Neural progenitor cell (in vitro differentiated cells): ENCODE measurements at regions not wholly inside any gene's neighbourhood (a gene's known extent, or its start where the extent isn't known, plus 50 kb on each side); places are given as distances from the start of the nearest gene placed in this dataset.

Experiments
- DNase-seq: peaks from one replicate; pipeline ENCODE4 v3.0.0-alpha.2; 2016; ENCODE audit warnings: low spot score
- H2AFZ ChIP-seq: fragments of 200-600 bp; sonication (generic); replicated peaks from 2 replicates; pipeline ENCODE4 v1.6.1; 2016; ENCODE audit warnings: antibody characterized with exemption
- H3F3A ChIP-seq: fragments of 200-600 bp; sonication (generic); 2 replicates; pipeline ENCODE4 v1.6.1; 2016; ENCODE audit warnings: antibody characterized with exemption, low read depth
- H3K27ac ChIP-seq: fragments of 200-600 bp; sonication (generic); 2 replicates; pipeline ENCODE4 v1.5.1; 2016; ENCODE audit warnings: mild to moderate bottlenecking
- H3K27me3 ChIP-seq: fragments of 200-600 bp; sonication (generic); 2 replicates; pipeline ENCODE4 v1.6.1; 2016; ENCODE audit warnings: mild to moderate bottlenecking, moderate library complexity
- H3K36me3 ChIP-seq: fragments of 200-600 bp; sonication (generic); 2 replicates; pipeline ENCODE4 v1.5.1; 2016
- H3K4me1 ChIP-seq: fragments of 200-600 bp; sonication (generic); 2 replicates; pipeline ENCODE4 v1.6.1; 2016; ENCODE audit warnings: mixed run types
- H3K4me2 ChIP-seq: fragments of 200-600 bp; sonication (generic); 2 replicates; pipeline ENCODE4 v1.6.1; 2016
- H3K4me3 ChIP-seq: fragments of 200-600 bp; sonication (generic); 2 replicates; pipeline ENCODE4 v1.5.1; 2016
- H3K79me2 ChIP-seq: fragments of 200-600 bp; sonication (generic); 2 replicates; pipeline ENCODE4 v1.6.1; 2016; ENCODE audit warnings: low read depth
- H3K9ac ChIP-seq: fragments of 200-600 bp; sonication (generic); 2 replicates; pipeline ENCODE4 v1.6.1; 2016
- H3K9me3 ChIP-seq: fragments of 200-600 bp; sonication (generic); 2 replicates; pipeline ENCODE4 v1.5.1; 2016; ENCODE audit warnings: low read depth
- H4K20me1 ChIP-seq: fragments of 200-600 bp; sonication (generic); 2 replicates; pipeline ENCODE4 v1.6.1; 2016; ENCODE audit warnings: low read depth
- H3K27ac Mint-ChIP-seq: 3 replicates; pipeline ENCODE4 v1.8.0; 2021; ENCODE audit warnings: mixed read lengths
- H3K27me3 Mint-ChIP-seq: 2 replicates; pipeline ENCODE4 v1.8.0; 2022; ENCODE audit warnings: low read depth, mild to moderate bottlenecking, inconsistent platforms, moderate library complexity, mixed read lengths; ENCODE audit not compliant: insufficient read depth
- H3K36me3 Mint-ChIP-seq: 3 replicates; pipeline ENCODE4 v1.8.0; 2021; ENCODE audit warnings: mixed read lengths
- H3K4me1 Mint-ChIP-seq: 3 replicates; pipeline ENCODE4 v1.8.0; 2021; ENCODE audit warnings: mixed read lengths
- H3K4me3 Mint-ChIP-seq: 3 replicates; pipeline ENCODE4 v1.8.0; 2021; ENCODE audit warnings: mild to moderate bottlenecking, moderate library complexity, mixed read lengths
- H3K9me3 Mint-ChIP-seq: 3 replicates; pipeline ENCODE4 v1.8.0; 2020; ENCODE audit warnings: mixed read lengths
- EZH2 ChIP-seq: fragments of 200-600 bp; sonication (generic); IDR thresholded peaks from 2 replicates; pipeline ENCODE4 v1.6.1; 2017; ENCODE audit warnings: antibody characterized with exemption, mild to moderate bottlenecking, moderate library complexity
- EZH2phosphoT487 ChIP-seq: fragments of 200-600 bp; sonication (generic); IDR thresholded peaks from 2 replicates; pipeline ENCODE4 v1.6.1; 2017; ENCODE audit warnings: antibody characterized with exemption
- TF ChIP-seq, protein P1 (sequence below): fragments of 200-600 bp; sonication (generic); IDR thresholded peaks from 2 replicates; pipeline ENCODE4 v1.5.1; 2017; ENCODE audit warnings: antibody characterized with exemption, mild to moderate bottlenecking

DNA sequence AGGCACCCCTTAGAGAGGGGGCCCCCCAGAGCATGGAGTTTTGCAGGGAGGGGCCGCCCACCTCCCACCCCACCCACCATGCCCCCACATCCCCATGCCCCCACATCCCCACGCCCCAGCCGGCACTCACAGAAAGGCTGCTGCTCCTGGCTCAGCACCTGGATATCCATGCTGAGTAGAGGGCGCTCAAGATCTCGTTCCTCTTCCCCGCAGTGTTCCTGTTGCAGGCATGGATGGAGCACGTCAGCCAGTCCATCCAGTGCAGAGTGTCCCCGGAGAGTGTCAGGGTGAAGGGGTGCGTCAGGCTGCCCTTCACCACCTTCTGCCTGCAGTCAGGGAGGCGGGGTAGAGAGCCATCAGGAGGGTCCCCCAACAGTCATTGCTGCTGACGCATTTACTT is 156.2 kb downstream of the CRYBB2 start:
- Mint-ChIP-seq H3K4me1 (no peaks in the 10 kb centered on the region), H3K9me3 (no peaks in the 10 kb centered on the region), H3K4me3 (no peak overlapping the region), H3K27me3 (peaks cover 2% of the 10 kb centered on the region), H3K27ac (peak overlapping the region; percentile 20), H3K36me3 (peaks cover 2% of the 10 kb centered on the region)
- Histone ChIP-seq H2AFZ (no peak overlapping the region), H3K4me3 (no peak overlapping the region), H4K20me1 (no peaks in the 10 kb centered on the region), H3K4me1 (no peaks in the 10 kb centered on the region), H3K4me2 (no peak overlapping the region), H3K27me3 (no peaks in the 10 kb centered on the region), H3K27ac (no peak overlapping the region), H3K36me3 (no peaks in the 10 kb centered on the region), H3K9ac (no peak overlapping the region), H3K79me2 (no peaks in the 10 kb centered on the region), H3K9me3 (no peaks in the 10 kb centered on the region), H3F3A (no peaks in the 10 kb centered on the region)
- TF ChIP-seq, protein P1, sequence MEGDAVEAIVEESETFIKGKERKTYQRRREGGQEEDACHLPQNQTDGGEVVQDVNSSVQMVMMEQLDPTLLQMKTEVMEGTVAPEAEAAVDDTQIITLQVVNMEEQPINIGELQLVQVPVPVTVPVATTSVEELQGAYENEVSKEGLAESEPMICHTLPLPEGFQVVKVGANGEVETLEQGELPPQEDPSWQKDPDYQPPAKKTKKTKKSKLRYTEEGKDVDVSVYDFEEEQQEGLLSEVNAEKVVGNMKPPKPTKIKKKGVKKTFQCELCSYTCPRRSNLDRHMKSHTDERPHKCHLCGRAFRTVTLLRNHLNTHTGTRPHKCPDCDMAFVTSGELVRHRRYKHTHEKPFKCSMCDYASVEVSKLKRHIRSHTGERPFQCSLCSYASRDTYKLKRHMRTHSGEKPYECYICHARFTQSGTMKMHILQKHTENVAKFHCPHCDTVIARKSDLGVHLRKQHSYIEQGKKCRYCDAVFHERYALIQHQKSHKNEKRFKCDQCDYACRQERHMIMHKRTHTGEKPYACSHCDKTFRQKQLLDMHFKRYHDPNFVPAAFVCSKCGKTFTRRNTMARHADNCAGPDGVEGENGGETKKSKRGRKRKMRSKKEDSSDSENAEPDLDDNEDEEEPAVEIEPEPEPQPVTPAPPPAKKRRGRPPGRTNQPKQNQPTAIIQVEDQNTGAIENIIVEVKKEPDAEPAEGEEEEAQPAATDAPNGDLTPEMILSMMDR: peak; percentile 29
- TF ChIP-seq EZH2phosphoT487: no peak
- peak; percentile 52 for DNase-seq

DNA sequence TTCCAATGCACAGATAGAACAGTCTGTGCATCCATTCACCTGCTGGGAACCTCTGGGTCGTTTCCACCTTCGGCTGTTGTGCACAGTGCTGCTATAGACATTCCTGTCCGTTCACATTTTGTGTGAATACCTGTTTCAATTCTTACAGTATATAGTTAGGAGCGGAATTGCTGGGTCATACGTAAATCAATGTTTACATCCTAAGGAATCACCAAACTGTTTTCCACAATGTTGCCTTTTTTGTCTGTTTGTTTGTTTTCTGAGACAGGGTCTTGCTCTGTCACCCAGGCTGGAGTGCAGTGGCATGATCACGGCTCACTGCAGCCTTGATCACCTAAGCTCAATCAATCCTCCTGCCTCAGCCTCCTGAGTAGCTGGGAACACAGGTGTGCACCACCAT is 158.3 kb downstream of the CRYBB2 start:
- Histone ChIP-seq H3K27me3 (no peaks in the 10 kb centered on the region), H3K4me1 (no peaks in the 10 kb centered on the region), H3K36me3 (no peaks in the 10 kb centered on the region), H3K27ac (no peak overlapping the region), H4K20me1 (peaks cover 2% of the 10 kb centered on the region), H3K9ac (no peak overlapping the region), H3K79me2 (no peaks in the 10 kb centered on the region), H3K4me2 (no peak overlapping the region), H2AFZ (no peak overlapping the region), H3K4me3 (no peak overlapping the region), H3K9me3 (no peaks in the 10 kb centered on the region), H3F3A (no peaks in the 10 kb centered on the region)
- no peak overlapping the region for H3K27ac Mint-ChIP-seq
- TF ChIP-seq, protein P1: no peak
- TF ChIP-seq EZH2phosphoT487 (no peak), EZH2 (no peak)
- H3K27me3 Mint-ChIP-seq: peaks cover 2% of the 10 kb centered on the region
- H3K9me3 Mint-ChIP-seq: no peaks in the 10 kb centered on the region
- H3K4me3 Mint-ChIP-seq: no peak overlapping the region
- H3K36me3 Mint-ChIP-seq: peaks cover 2% of the 10 kb centered on the region
- DNase-seq: no peak
- peaks cover 6% of the 10 kb centered on the region for H3K4me1 Mint-ChIP-seq

DNA sequence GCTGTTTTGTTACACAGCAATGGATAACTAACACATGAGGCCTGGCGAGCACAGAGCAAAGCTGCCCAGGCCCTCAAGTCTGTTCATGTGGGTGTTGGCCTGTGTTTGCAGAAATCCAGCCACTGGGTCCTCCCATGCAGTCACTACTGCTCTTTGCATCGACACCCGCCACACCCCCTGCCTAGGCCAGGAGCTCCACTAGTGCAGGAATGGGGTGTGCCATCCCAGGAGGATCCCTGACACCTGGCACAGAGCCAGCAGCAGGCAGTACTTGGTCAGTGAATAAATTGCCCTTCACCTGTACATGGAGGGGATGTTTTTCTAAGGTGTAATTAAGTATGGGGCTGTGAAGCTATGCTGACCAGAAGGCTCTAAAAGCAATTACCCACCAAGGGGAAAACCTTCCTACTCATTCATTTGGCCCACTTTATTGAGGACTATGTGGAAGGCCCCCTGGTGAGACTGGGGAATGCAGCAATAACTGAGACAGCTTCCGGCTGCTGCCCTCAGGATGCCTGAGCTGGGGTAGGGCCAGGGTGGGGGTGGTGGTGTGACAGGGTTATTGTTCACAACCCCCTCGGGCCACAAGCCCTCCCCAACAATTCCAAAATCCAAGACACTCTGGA is 160.8 kb downstream of the CRYBB2 start:
- no peaks in the 10 kb centered on the region for H3F3A ChIP-seq
- no peak overlapping the region for H3K27ac ChIP-seq
- H2AFZ ChIP-seq: no peak overlapping the region
- Mint-ChIP-seq H3K4me3 (no peak overlapping the region), H3K27me3 (peaks cover 2% of the 10 kb centered on the region), H3K4me1 (peaks cover 17% of the 10 kb centered on the region), H3K27ac (no peak overlapping the region), H3K36me3 (no peaks in the 10 kb centered on the region), H3K9me3 (no peaks in the 10 kb centered on the region)
- H3K4me3 ChIP-seq: no peak overlapping the region
- peaks cover 11% of the 10 kb centered on the region for H3K4me1 ChIP-seq
- no peaks in the 10 kb centered on the region for H3K36me3 ChIP-seq
- no peaks in the 10 kb centered on the region for H3K27me3 ChIP-seq
- TF ChIP-seq EZH2phosphoT487 (no peak), EZH2 (no peak)
- TF ChIP-seq, protein P1: no peak
- H4K20me1 ChIP-seq: peaks cover 22% of the 10 kb centered on the region
- DNase-seq: no peak
- H3K9ac ChIP-seq: no peak overlapping the region
- H3K4me2 ChIP-seq: no peak overlapping the region
- H3K79me2 ChIP-seq: no peaks in the 10 kb centered on the region
- no peaks in the 10 kb centered on the region for H3K9me3 ChIP-seq
